ENCODE measurements at regions not wholly inside any gene's neighbourhood (a gene's known extent, or its start where the extent isn't known, plus 50 kb on each side); places are given as distances from the start of the nearest gene placed in this dataset.

DNA sequence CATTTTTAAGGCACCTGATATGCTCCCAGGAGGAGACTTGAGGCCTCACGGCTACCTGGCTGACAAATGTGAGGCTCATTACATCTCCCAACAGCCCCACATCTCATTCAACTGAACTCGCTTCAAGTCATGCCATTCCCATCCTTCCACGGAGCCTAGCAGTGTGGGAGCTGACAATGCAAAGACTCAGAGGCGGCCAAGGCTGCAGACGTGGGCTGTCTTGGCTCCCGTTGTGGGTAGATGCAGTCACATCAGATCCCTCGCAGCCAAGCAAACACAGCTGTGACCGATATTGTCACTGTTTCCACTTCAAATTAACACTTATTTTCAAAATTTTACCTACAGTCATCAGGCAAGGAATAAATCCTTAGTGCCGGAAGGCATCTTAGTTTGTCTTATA lies 64.0 kb upstream of the TRIB2 start:
- in situ Hi-C loops (cut with MboI; ENCODE audit: low sequenced_read_pairs, unreplicated experiment), result no loop called here
- DNase-seq (ENCODE audit: low spot score), result no peak
- TF ChIP-seq, protein P1, sequence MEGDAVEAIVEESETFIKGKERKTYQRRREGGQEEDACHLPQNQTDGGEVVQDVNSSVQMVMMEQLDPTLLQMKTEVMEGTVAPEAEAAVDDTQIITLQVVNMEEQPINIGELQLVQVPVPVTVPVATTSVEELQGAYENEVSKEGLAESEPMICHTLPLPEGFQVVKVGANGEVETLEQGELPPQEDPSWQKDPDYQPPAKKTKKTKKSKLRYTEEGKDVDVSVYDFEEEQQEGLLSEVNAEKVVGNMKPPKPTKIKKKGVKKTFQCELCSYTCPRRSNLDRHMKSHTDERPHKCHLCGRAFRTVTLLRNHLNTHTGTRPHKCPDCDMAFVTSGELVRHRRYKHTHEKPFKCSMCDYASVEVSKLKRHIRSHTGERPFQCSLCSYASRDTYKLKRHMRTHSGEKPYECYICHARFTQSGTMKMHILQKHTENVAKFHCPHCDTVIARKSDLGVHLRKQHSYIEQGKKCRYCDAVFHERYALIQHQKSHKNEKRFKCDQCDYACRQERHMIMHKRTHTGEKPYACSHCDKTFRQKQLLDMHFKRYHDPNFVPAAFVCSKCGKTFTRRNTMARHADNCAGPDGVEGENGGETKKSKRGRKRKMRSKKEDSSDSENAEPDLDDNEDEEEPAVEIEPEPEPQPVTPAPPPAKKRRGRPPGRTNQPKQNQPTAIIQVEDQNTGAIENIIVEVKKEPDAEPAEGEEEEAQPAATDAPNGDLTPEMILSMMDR (IDR thresholded peaks at IDR 0.05; ENCODE audit: borderline replicate concordance, control extremely low read depth, extremely low read depth, insufficient read depth, missing control alignments), result no peak

DNA sequence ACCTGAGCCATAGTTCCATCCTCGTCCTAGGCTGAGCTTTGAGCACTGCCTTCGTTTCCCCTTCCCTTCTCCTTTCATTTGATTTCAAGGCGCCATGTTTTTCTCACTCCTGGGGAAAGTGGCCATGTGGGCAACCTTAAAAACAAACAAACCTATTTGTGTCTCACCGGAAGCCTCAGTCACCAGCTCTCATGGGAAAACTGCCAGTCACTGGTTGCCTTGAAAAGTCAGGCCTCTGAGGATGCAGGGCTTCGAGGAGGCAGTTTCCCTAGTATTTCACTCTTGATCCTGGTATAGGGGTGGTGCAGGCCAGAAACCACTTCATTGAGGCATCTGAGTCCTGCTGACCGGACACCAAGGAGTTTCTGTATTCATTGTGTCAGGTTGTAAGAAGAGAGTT lies 59.2 kb upstream of the TRIB2 start:
- no peak for DNase-seq (ENCODE audit: low spot score)
- in situ Hi-C loops (cut with MboI; ENCODE audit: low sequenced_read_pairs, unreplicated experiment), result no loop called here
- TF ChIP-seq, protein P1 (IDR thresholded peaks at IDR 0.05; ENCODE audit: borderline replicate concordance, control extremely low read depth, extremely low read depth, insufficient read depth, missing control alignments), result no peak

DNA sequence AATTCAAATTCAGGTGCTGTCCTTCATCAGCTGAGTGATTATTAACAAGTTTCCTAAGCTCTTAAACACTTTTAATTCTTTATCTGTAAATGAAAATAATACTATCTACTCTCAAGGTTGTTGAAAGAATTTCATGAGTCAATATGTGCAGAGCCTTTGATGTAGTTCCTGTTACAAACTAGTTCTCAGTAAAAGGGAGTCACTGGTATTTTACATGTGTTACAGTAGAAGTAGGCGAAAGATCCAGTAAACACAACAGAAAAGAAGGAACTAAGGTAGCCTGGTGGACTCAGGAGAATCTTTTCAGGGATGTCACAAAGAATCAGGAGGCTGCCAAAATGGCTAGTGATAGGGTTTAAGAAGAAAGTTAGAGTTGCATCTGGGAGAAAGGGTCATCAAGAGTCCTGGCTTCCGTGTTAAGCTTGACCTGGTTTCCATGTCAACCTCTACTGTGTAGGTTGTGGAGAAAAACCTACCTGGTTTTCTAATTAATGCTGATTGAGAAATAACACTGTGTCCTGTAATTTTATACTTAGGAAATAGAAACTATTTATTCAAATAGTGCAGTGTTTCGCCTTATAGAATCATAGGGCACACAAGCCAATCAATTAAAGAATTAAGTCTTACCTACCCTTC lies 58.3 kb upstream of the TRIB2 start:
- TF ChIP-seq, protein P1 (IDR thresholded peaks at IDR 0.05; ENCODE audit: borderline replicate concordance, control extremely low read depth, extremely low read depth, insufficient read depth, missing control alignments), result no peak
- no peak for DNase-seq (ENCODE audit: low spot score)
- in situ Hi-C loops (cut with MboI; ENCODE audit: low sequenced_read_pairs, unreplicated experiment), result no loop called here

DNA sequence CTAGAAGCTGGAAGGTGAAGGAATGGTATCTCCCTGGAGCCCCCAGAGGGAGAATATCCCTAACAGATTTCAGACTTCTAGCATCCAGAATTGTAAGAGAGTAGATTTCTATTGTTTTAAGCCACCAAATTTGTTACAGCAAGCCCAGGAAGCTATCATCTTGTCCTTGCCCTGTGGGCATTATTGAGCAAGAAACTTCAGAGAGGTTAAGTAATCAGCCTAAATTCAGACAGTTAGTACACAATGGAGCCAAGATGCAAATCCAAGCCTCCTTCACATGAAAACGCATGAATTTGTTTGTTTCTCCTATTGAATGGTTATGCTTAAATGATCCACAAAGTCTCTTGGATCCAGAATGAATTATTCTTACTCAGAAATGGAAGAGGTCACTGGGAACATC lies 55.2 kb upstream of the TRIB2 start:
- TF ChIP-seq, protein P1 (IDR thresholded peaks at IDR 0.05; ENCODE audit: borderline replicate concordance, control extremely low read depth, extremely low read depth, insufficient read depth, missing control alignments), result no peak
- in situ Hi-C loops (cut with MboI; ENCODE audit: low sequenced_read_pairs, unreplicated experiment), result no loop called here
- DNase-seq (ENCODE audit: low spot score), result no peak

DNA sequence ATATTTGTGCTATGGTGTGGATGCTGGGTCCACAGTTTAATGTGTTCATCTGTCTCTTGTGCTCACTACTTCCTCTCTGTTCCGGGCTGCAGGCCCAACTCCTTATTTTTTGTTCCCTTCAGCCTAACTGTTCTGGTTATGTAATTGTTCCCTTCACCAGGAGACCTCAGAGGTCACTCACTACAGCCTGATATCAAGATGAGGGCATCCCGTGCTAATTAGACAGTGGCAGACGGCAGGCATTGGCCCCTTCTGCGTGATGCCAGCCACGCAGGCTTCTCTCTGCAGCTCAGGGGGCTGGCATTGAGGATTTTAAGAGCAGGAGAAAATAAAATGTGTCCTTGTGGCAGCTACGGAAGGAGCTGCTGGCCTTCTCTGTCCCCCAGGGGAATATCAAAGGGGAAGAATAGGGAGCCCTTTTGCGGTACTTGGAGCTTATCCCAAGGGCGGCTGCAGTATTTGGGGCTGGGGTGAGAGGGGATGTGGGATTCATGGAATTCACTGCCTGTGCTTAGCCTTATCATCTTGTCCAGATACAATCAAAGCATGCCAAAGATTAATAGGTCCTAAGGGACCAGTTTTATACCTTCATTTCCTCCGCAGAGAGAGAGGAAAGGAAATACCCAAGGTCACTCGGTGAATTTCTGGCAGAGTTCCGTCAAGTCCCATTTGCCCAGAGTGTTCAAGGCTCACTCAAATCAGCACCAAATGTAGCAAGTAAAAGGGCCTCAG lies 53.3 kb upstream of the TRIB2 start:
- in situ Hi-C loops (cut with MboI; ENCODE audit: low sequenced_read_pairs, unreplicated experiment), result no loop called here

DNA sequence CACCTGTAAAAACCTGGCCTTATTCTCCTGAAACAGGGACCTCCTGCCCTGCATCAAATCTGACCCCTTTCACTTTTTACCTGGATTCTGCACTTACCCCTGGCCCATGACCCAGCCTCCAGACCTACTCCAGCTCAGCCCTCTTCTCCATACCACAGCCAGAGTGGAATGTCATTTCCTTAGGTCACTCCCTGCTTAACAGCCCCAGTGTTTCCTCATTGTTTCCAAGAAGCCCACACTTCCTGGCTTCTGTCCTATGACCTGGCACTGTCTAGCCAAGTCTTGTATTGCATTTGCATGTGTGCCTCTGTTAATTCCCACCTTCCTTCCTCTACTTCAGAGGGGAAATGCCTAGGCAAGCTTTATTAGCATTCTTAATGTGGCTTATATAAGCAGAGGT lies 51.4 kb upstream of the TRIB2 start:
- TF ChIP-seq, protein P1 (IDR thresholded peaks at IDR 0.05; ENCODE audit: borderline replicate concordance, control extremely low read depth, extremely low read depth, insufficient read depth, missing control alignments), result no peak
- in situ Hi-C loops (cut with MboI; ENCODE audit: low sequenced_read_pairs, unreplicated experiment), result no loop called here
- no peak for DNase-seq (ENCODE audit: low spot score)

More for the DNA sequence above, 53.3 kb upstream of the TRIB2 start:
- no peak for DNase-seq (ENCODE audit: low spot score)
- TF ChIP-seq, protein P1 (IDR thresholded peaks at IDR 0.05; ENCODE audit: borderline replicate concordance, control extremely low read depth, extremely low read depth, insufficient read depth, missing control alignments), result no peak

Measured in GM13976 (cell line).